WTC11 (cell line): ENCODE measurements at regions not wholly inside any gene's neighbourhood (a gene's known extent, or its start where the extent isn't known, plus 50 kb on each side); places are given as distances from the start of the nearest gene placed in this dataset.

Experiments used
- ATF1 ChIP-seq: sonication (generic); formaldehyde crosslinking; IDR thresholded peaks from 2 replicates; pipeline ENCODE4 v1.8.1; 2023; ENCODE audit warnings: mild to moderate bottlenecking, moderate library complexity, missing genetic modification reagents
- CREB1 ChIP-seq: sonication (generic); formaldehyde crosslinking; IDR thresholded peaks from 2 replicates; pipeline ENCODE4 v1.8.0; 2023; ENCODE audit warnings: mild to moderate bottlenecking, missing genetic modification reagents
- ELF4 ChIP-seq: sonication (generic); formaldehyde crosslinking; IDR thresholded peaks from 2 replicates; pipeline ENCODE4 v1.8.1; 2022; ENCODE audit warnings: low read depth, mild to moderate bottlenecking, moderate library complexity, missing genetic modification reagents
- FOXJ3 ChIP-seq: sonication (generic); formaldehyde crosslinking; IDR thresholded peaks from 2 replicates; pipeline ENCODE4 v1.9.0; 2021; ENCODE audit warnings: missing genetic modification reagents, mild to moderate bottlenecking, borderline replicate concordance
- IRF2 ChIP-seq: sonication (generic); formaldehyde crosslinking; IDR thresholded peaks from 2 replicates; pipeline ENCODE4 v1.8.0; 2022; ENCODE audit warnings: low read depth, missing genetic modification reagents, borderline replicate concordance
- MLX ChIP-seq: sonication (generic); formaldehyde crosslinking; IDR thresholded peaks from 2 replicates; pipeline ENCODE4 v1.8.1; 2023; ENCODE audit warnings: mild to moderate bottlenecking, missing genetic modification reagents, moderate library complexity
- NFE2L1 ChIP-seq: sonication (generic); formaldehyde crosslinking; IDR thresholded peaks from 2 replicates; pipeline ENCODE4 v1.8.1; 2023; ENCODE audit warnings: missing genetic modification reagents
- SP1 ChIP-seq: sonication (generic); formaldehyde crosslinking; conservative IDR thresholded peaks from 2 replicates; pipeline ENCODE4 v1.8.1; 2022; ENCODE audit warnings: missing genetic modification reagents
- TF ChIP-seq, protein P1 (sequence below): fragments of 200-600 bp; IDR thresholded peaks from 2 replicates; pipeline ENCODE4 v1.8.0; 2022; ENCODE audit warnings: antibody characterized with exemption
- TF ChIP-seq, protein P2 (sequence below): sonication (generic); formaldehyde crosslinking; IDR thresholded peaks from 2 replicates; pipeline ENCODE4 v1.8.1; 2023; ENCODE audit warnings: mild to moderate bottlenecking, missing genetic modification reagents, moderate library complexity
- TF ChIP-seq, protein P3 (sequence below): sonication (generic); formaldehyde crosslinking; conservative IDR thresholded peaks from 2 replicates; pipeline ENCODE4 v1.8.1; 2023; ENCODE audit warnings: mild to moderate bottlenecking, low read depth, missing genetic modification reagents, moderate library complexity

- TF ChIP-seq, protein P1, sequence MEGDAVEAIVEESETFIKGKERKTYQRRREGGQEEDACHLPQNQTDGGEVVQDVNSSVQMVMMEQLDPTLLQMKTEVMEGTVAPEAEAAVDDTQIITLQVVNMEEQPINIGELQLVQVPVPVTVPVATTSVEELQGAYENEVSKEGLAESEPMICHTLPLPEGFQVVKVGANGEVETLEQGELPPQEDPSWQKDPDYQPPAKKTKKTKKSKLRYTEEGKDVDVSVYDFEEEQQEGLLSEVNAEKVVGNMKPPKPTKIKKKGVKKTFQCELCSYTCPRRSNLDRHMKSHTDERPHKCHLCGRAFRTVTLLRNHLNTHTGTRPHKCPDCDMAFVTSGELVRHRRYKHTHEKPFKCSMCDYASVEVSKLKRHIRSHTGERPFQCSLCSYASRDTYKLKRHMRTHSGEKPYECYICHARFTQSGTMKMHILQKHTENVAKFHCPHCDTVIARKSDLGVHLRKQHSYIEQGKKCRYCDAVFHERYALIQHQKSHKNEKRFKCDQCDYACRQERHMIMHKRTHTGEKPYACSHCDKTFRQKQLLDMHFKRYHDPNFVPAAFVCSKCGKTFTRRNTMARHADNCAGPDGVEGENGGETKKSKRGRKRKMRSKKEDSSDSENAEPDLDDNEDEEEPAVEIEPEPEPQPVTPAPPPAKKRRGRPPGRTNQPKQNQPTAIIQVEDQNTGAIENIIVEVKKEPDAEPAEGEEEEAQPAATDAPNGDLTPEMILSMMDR: no peak
- TF ChIP-seq ELF4 (CRISPR knock-in tag) (no peak), FOXJ3 (no peak), MLX (CRISPR knock-in tag) (no peak), IRF2 (CRISPR knock-in tag) (no peak), ATF1 (CRISPR knock-in tag) (no peak), CREB1 (CRISPR knock-in tag) (no peak), NFE2L1 (CRISPR knock-in tag) (no peak), SP1 (CRISPR knock-in tag) (no peak)
- TF ChIP-seq, protein P2, sequence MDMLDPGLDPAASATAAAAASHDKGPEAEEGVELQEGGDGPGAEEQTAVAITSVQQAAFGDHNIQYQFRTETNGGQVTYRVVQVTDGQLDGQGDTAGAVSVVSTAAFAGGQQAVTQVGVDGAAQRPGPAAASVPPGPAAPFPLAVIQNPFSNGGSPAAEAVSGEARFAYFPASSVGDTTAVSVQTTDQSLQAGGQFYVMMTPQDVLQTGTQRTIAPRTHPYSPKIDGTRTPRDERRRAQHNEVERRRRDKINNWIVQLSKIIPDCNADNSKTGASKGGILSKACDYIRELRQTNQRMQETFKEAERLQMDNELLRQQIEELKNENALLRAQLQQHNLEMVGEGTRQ (CRISPR knock-in tag): no peak
- TF ChIP-seq, protein P3, sequence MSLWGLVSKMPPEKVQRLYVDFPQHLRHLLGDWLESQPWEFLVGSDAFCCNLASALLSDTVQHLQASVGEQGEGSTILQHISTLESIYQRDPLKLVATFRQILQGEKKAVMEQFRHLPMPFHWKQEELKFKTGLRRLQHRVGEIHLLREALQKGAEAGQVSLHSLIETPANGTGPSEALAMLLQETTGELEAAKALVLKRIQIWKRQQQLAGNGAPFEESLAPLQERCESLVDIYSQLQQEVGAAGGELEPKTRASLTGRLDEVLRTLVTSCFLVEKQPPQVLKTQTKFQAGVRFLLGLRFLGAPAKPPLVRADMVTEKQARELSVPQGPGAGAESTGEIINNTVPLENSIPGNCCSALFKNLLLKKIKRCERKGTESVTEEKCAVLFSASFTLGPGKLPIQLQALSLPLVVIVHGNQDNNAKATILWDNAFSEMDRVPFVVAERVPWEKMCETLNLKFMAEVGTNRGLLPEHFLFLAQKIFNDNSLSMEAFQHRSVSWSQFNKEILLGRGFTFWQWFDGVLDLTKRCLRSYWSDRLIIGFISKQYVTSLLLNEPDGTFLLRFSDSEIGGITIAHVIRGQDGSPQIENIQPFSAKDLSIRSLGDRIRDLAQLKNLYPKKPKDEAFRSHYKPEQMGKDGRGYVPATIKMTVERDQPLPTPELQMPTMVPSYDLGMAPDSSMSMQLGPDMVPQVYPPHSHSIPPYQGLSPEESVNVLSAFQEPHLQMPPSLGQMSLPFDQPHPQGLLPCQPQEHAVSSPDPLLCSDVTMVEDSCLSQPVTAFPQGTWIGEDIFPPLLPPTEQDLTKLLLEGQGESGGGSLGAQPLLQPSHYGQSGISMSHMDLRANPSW (CRISPR knock-in tag): no peak
Measured at GRCh38 chr20:56805313-56805712, 176.2 kb downstream of the TFAP2C start.
